SU-DHL-6 (cell line): ENCODE measurements at regions not wholly inside any gene's neighbourhood (a gene's known extent, or its start where the extent isn't known, plus 50 kb on each side); places are given as distances from the start of the nearest gene placed in this dataset.

ENCODE experiments used
- H2AFZ ChIP-seq: fragments of 200-600 bp; sonication (generic); 2 replicates; pipeline ENCODE4 v1.6.1; 2014; ENCODE audit warnings: low read depth, mild to moderate bottlenecking, moderate library complexity, mixed read lengths, antibody characterized with exemption, low read length; ENCODE audit not compliant: severe bottlenecking
- H3F3A ChIP-seq: fragments of 200-600 bp; shearing (Covaris generic); 2 replicates; pipeline ENCODE4 v1.6.0; 2016; ENCODE audit warnings: antibody characterized with exemption, mild to moderate bottlenecking; ENCODE audit not compliant: insufficient read depth
- H3K27ac ChIP-seq: fragments of 200-600 bp; sonication (generic); 2 replicates; pipeline ENCODE4 v1.5.1; 2016; ENCODE audit warnings: low read depth, mild to moderate bottlenecking, low read length, moderate library complexity, mixed read lengths
- H3K27me3 ChIP-seq: fragments of 200-600 bp; sonication (generic), shearing (Covaris generic); 2 replicates; pipeline ENCODE4 v1.6.0; 2014; ENCODE audit warnings: mild to moderate bottlenecking, low read length
- H3K36me3 ChIP-seq: fragments of 200-600 bp; sonication (generic); 2 replicates; pipeline ENCODE4 v1.6.1; 2014; ENCODE audit warnings: mild to moderate bottlenecking, low read length, mixed read lengths
- H3K4me2 ChIP-seq: fragments of 300-600, 200-600 bp; shearing (Covaris generic), sonication (generic); 2 replicates; pipeline ENCODE4 v1.6.0; 2014; ENCODE audit warnings: low read length, low read depth, mild to moderate bottlenecking; ENCODE audit not compliant: poor library complexity, severe bottlenecking
- H3K4me3 ChIP-seq: fragments of 200-600 bp; sonication (generic); 2 replicates; pipeline ENCODE4 v1.5.1; 2014; ENCODE audit warnings: antibody characterized with exemption, low read length, mild to moderate bottlenecking, mixed read lengths; ENCODE audit not compliant: insufficient read depth, poor library complexity, severe bottlenecking
- H3K79me2 ChIP-seq: fragments of 200-600 bp; sonication (generic); 2 replicates; pipeline ENCODE4 v1.6.1; 2014; ENCODE audit warnings: mild to moderate bottlenecking, low read length, moderate library complexity; ENCODE audit not compliant: insufficient read depth
- H3K9ac ChIP-seq: fragments of 200-600 bp; sonication (generic); 2 replicates; pipeline ENCODE4 v1.7.0; 2014; ENCODE audit warnings: mild to moderate bottlenecking, low read length
- H3K9me2 ChIP-seq: fragments of 200-600 bp; sonication (generic); replicated peaks from 2 replicates; pipeline ENCODE4 v1.6.1; 2014; ENCODE audit warnings: low read length; ENCODE audit not compliant: insufficient read depth
- H3K9me3 ChIP-seq: fragments of 200-600 bp; sonication (generic); 2 replicates; pipeline ENCODE4 v1.6.1; 2014; ENCODE audit warnings: low read length, mixed read lengths; ENCODE audit not compliant: insufficient read depth
- H4K20me1 ChIP-seq: fragments of 200-600 bp; sonication (generic); 2 replicates; pipeline ENCODE4 v1.6.1; 2014; ENCODE audit warnings: low read depth, mild to moderate bottlenecking, antibody characterized with exemption, low read length, moderate library complexity, mixed read lengths
- EZH2phosphoT487 ChIP-seq: fragments of 200-600 bp; sonication (generic), shearing (Covaris generic); conservative IDR thresholded peaks from 2 replicates; pipeline ENCODE4 v1.6.1; 2018; ENCODE audit warnings: mild to moderate bottlenecking, antibody characterized with exemption, low read length, moderate library complexity, mixed read lengths
- TF ChIP-seq, protein P1 (sequence below): fragments of 200-600 bp; sonication (generic); IDR thresholded peaks from one replicate; pipeline ENCODE4 v1.5.1; 2017; ENCODE audit warnings: antibody characterized with exemption, mild to moderate bottlenecking, low read length, moderate library complexity; ENCODE audit not compliant: insufficient read depth, poor library complexity, severe bottlenecking

DNA sequence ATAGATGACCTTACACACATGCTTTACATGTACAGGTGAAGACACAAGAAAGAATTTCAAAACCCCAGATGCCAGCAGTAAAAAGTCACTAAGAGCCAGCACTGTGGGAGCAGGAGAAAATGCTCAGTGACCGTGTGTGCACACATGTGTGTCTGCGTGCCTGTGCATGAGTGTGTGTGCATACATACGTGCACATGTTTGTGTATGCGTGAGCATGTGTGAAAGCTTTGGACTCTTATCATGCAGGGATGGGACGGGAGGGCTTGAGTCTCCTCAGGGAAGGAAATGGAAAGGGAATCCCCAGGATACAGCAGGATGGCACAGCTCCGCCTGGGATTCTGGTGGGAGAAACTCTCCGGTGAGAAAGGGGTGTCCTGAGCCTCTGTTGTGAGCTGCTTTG is 121.5 kb upstream of the B3GAT1 start:
- no peaks in the 10 kb centered on the region for H3K9me3 ChIP-seq
- no peaks in the 10 kb centered on the region for H3K36me3 ChIP-seq
- no peak overlapping the region for H3K4me3 ChIP-seq
- no peaks in the 10 kb centered on the region for H3F3A ChIP-seq
- no peak overlapping the region for H3K4me2 ChIP-seq
- no peaks in the 10 kb centered on the region for H4K20me1 ChIP-seq
- H3K27ac ChIP-seq, result no peak overlapping the region
- H3K79me2 ChIP-seq, result no peaks in the 10 kb centered on the region
- TF ChIP-seq, protein P1, sequence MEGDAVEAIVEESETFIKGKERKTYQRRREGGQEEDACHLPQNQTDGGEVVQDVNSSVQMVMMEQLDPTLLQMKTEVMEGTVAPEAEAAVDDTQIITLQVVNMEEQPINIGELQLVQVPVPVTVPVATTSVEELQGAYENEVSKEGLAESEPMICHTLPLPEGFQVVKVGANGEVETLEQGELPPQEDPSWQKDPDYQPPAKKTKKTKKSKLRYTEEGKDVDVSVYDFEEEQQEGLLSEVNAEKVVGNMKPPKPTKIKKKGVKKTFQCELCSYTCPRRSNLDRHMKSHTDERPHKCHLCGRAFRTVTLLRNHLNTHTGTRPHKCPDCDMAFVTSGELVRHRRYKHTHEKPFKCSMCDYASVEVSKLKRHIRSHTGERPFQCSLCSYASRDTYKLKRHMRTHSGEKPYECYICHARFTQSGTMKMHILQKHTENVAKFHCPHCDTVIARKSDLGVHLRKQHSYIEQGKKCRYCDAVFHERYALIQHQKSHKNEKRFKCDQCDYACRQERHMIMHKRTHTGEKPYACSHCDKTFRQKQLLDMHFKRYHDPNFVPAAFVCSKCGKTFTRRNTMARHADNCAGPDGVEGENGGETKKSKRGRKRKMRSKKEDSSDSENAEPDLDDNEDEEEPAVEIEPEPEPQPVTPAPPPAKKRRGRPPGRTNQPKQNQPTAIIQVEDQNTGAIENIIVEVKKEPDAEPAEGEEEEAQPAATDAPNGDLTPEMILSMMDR, result no peak
- TF ChIP-seq EZH2phosphoT487, result no peak
- H2AFZ ChIP-seq, result no peak overlapping the region
- H3K9me2 ChIP-seq, result no peaks in the 10 kb centered on the region
- no peak overlapping the region for H3K9ac ChIP-seq
- no peaks in the 10 kb centered on the region for H3K27me3 ChIP-seq

DNA sequence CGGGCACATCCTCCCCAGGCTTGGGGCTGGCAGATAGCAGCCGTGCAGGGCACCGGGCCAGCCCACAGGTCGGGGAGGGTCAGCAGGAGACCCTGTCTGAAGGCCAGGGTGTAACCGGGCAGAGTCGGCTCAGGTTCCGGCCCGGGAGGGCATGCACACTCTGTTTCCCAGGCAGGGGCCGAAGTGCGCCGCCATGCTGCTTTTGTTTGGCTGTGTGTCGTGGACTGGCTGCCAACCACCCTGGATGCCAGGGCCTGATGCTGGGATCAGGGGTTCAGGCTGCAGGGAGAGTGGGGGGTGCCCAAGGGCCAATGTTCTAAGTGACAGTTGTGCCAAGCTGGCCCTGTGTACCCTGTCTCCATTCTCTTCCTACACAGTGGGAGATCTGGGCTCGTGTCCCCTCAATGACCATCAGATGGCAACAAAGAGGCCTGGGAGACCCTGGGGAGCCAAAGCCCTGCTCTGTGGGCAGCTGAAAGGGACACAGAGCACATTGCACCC is 120.9 kb upstream of the B3GAT1 start:
- no peak overlapping the region for H3K27ac ChIP-seq

DNA sequence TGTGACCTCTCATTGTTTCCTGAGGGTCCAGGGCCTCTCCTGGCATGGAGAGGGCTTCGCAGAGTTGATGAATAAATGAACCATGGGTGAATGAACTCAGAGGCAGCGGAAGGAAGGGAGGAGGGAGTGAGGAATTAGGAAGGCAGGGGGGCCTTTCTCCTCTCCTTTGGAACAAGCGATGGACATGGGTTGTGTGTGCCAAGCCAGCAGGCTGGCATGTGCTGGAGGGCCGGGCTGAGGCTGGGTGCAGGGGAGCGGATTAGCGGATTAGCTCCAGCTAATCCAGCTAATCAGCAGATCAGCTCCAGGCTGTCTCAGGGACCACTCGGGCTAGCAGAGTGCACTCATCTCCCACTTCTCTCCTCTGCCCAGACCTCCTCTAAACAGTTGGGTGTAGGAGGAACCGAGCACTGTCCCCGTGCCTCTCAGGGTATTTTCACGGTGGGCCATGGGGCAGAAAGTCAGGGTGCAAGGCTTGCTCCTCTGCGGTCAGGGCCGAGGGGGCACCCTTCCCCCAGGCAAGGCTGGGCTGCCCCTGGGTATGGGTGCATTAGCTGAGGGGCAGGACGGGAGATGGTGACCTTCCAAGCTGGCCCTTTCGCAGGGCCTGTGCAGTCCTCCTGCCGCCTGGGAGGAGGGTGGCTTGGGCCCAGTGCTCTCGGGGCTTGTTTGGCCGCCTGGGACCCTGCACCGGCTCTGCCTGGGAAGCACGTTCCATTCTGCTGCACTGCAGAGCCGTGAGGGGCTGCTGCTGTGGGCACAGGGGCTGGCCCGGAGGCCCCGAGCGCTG is 120.3 kb upstream of the B3GAT1 start:
- Histone ChIP-seq H3K4me3 (no peak overlapping the region), H4K20me1 (no peaks in the 10 kb centered on the region), H3K4me2 (no peak overlapping the region), H2AFZ (no peak overlapping the region), H3F3A (no peaks in the 10 kb centered on the region), H3K27me3 (no peaks in the 10 kb centered on the region), H3K27ac (no peak overlapping the region), H3K9ac (no peak overlapping the region), H3K9me3 (no peaks in the 10 kb centered on the region), H3K79me2 (no peaks in the 10 kb centered on the region), H3K36me3 (no peaks in the 10 kb centered on the region), H3K9me2 (no peaks in the 10 kb centered on the region)
- no peak for TF ChIP-seq EZH2phosphoT487
- TF ChIP-seq, protein P1, result no peak

More for the DNA sequence above, 120.9 kb upstream of the B3GAT1 start:
- Histone ChIP-seq H2AFZ (no peak overlapping the region), H3K27me3 (no peaks in the 10 kb centered on the region), H3K9ac (no peak overlapping the region), H3F3A (no peaks in the 10 kb centered on the region), H3K36me3 (no peaks in the 10 kb centered on the region), H3K9me2 (no peaks in the 10 kb centered on the region), H3K9me3 (no peaks in the 10 kb centered on the region), H3K79me2 (no peaks in the 10 kb centered on the region), H4K20me1 (no peaks in the 10 kb centered on the region), H3K4me3 (no peak overlapping the region), H3K4me2 (no peak overlapping the region)
- TF ChIP-seq, protein P1, result no peak
- no peak for TF ChIP-seq EZH2phosphoT487
